Hepatocyte (in vitro differentiated cells): ENCODE measurements at regions not wholly inside any gene's neighbourhood (a gene's known extent, or its start where the extent isn't known, plus 50 kb on each side); places are given as distances from the start of the nearest gene placed in this dataset.
A peak's percentile ranks its signal among the peaks of the same experiment; 100 is the strongest.

ENCODE experiments used
- DNase-seq: peaks from one replicate; pipeline ENCODE4 v3.0.0-alpha.2; 2016; ENCODE audit warnings: low spot score
- H2AFZ ChIP-seq: fragments of 200-600 bp; sonication (generic); 2 replicates; pipeline ENCODE4 v1.6.0; 2016; ENCODE audit warnings: antibody characterized with exemption, mild to moderate bottlenecking
- H3K27ac ChIP-seq: fragments of 200-600 bp; sonication (generic); 2 replicates; pipeline ENCODE4 v1.5.1; 2016; ENCODE audit warnings: mild to moderate bottlenecking
- H3K27me3 ChIP-seq: fragments of 200-600 bp; sonication (generic); 2 replicates; pipeline ENCODE4 v1.6.1; 2016
- H3K36me3 ChIP-seq: fragments of 200-600 bp; sonication (generic); replicated peaks from 2 replicates; pipeline ENCODE4 v1.5.1; 2016; ENCODE audit warnings: low read depth; ENCODE audit not compliant: insufficient read depth
- H3K4me1 ChIP-seq: fragments of 200-600 bp; sonication (generic); 2 replicates; pipeline ENCODE4 v1.5.1; 2016; ENCODE audit warnings: mild to moderate bottlenecking, moderate library complexity; ENCODE audit not compliant: insufficient read depth
- H3K4me2 ChIP-seq: fragments of 200-600 bp; sonication (generic); 2 replicates; pipeline ENCODE4 v1.6.0; 2016
- H3K4me3 ChIP-seq: fragments of 200-600 bp; sonication (generic); 2 replicates; pipeline ENCODE4 v1.5.1; 2016; ENCODE audit warnings: mild to moderate bottlenecking
- H3K79me2 ChIP-seq: fragments of 200-600 bp; sonication (generic); 2 replicates; pipeline ENCODE4 v1.6.0; 2017; ENCODE audit warnings: mild to moderate bottlenecking
- H3K9me2 ChIP-seq: fragments of 200-600 bp; sonication (generic); replicated peaks from 2 replicates; pipeline ENCODE4 v1.6.0; 2017; ENCODE audit warnings: mild to moderate bottlenecking; ENCODE audit not compliant: insufficient read depth
- H3K9me3 ChIP-seq: fragments of 200-600 bp; sonication (generic); 2 replicates; pipeline ENCODE4 v1.5.1; 2016; ENCODE audit warnings: low read depth, mild to moderate bottlenecking
- H4K20me1 ChIP-seq: fragments of 200-600 bp; sonication (generic); 2 replicates; pipeline ENCODE4 v1.6.0; 2016; ENCODE audit warnings: mild to moderate bottlenecking; ENCODE audit not compliant: insufficient read depth, poor library complexity, severe bottlenecking
- CTCF ChIP-seq: fragments of 200-600 bp; sonication (generic); IDR thresholded peaks from 2 replicates; pipeline ENCODE4 v1.5.1; 2016; ENCODE audit warnings: antibody characterized with exemption, mild to moderate bottlenecking; ENCODE audit not compliant: poor library complexity
- EZH2 ChIP-seq: fragments of 200-600 bp; sonication (generic); IDR thresholded peaks from 2 replicates; pipeline ENCODE4 v1.6.1; 2016; ENCODE audit warnings: antibody characterized with exemption, mild to moderate bottlenecking, borderline replicate concordance
- EZH2phosphoT487 ChIP-seq: fragments of 200-600 bp; sonication (generic); IDR thresholded peaks from one replicate; pipeline ENCODE4 v1.6.1; 2018; ENCODE audit warnings: antibody characterized with exemption, mild to moderate bottlenecking, low read depth, moderate library complexity; ENCODE audit not compliant: unreplicated experiment, severe bottlenecking
- WGBS: methylation state at CpG from one replicate; pipeline ENCODE4 v1.1.6; 2016; ENCODE audit warnings: low lambda C conversion rate; ENCODE audit errors: missing lambda C conversion rate; 5-methylcytosine and 5-hydroxymethylcytosine counted together

GRCh38 chr13:109436055-109436622 lies 350.2 kb downstream of the IRS2 start:
- no peak overlapping the region for H2AFZ ChIP-seq
- H3K27me3 ChIP-seq, result no peaks in the 10 kb centered on the region
- no peak overlapping the region for H3K4me2 ChIP-seq
- H4K20me1 ChIP-seq, result no peaks in the 10 kb centered on the region
- no peak overlapping the region for H3K27ac ChIP-seq
- no peaks in the 10 kb centered on the region for H3K79me2 ChIP-seq
- DNase-seq, result no peak
- no peak overlapping the region for H3K4me3 ChIP-seq
- WGBS, result 88% methylated on average over 7 of the region's 7 CpGs
- peaks cover 4% of the 10 kb centered on the region for H3K9me3 ChIP-seq
- no peaks in the 10 kb centered on the region for H3K4me1 ChIP-seq
- H3K36me3 ChIP-seq, result no peaks in the 10 kb centered on the region
- no peaks in the 10 kb centered on the region for H3K9me2 ChIP-seq
- TF ChIP-seq EZH2 (no peak), CTCF (no peak), EZH2phosphoT487 (no peak)

DNA sequence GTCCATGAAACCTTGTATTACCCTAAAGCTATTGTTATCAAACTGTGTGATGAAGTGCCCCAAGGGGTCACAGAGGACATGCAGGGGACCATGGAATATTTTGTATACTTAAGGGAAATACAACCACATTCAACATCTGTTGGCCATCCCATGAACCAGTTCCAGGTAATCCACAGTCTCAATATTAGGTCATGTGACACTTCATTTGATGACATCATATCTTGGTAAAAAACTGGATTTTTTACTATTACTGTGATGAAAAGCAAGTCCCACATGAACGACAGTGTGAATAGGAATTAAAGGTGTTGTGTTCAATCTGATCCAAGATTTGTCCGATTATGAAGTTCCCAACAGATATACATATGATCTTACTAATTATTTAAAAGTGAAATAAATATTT lies 355.2 kb downstream of the IRS2 start:
- TF ChIP-seq EZH2phosphoT487 (no peak), EZH2 (no peak), CTCF (no peak)
- H3K4me3 ChIP-seq, result no peak overlapping the region
- no peak for DNase-seq
- no peaks in the 10 kb centered on the region for H3K36me3 ChIP-seq
- H3K9me2 ChIP-seq, result no peaks in the 10 kb centered on the region
- peaks cover 4% of the 10 kb centered on the region for H3K9me3 ChIP-seq
- H4K20me1 ChIP-seq, result no peaks in the 10 kb centered on the region
- H3K27me3 ChIP-seq, result no peaks in the 10 kb centered on the region
- H3K4me1 ChIP-seq, result no peaks in the 10 kb centered on the region
- 47% methylated on average over 2 of the region's 2 CpGs for whole genome bisulfite sequencing
- no peak overlapping the region for H3K27ac ChIP-seq
- H3K79me2 ChIP-seq, result no peaks in the 10 kb centered on the region
- H2AFZ ChIP-seq, result no peak overlapping the region
- H3K4me2 ChIP-seq, result no peak overlapping the region

DNA sequence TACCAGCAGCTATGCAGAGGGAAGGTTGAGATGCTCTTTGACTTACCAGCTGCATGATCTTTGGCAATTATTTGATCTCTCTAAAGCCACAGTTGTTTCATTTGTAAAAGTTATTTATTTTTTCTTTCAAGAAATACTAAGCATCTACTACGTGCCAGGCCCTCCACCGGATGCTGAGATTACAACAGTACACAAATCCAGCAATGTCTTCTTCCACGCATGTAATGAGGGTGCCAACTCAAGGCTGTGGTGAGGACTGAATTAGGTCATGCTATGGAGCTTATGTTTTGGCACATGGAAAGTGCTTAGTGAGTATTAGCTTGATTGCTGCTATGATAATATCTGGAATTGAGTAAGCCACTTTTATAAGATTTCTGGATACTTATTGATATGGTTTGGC lies 358.2 kb downstream of the IRS2 start:
- no peak for TF ChIP-seq EZH2phosphoT487
- TF ChIP-seq CTCF, result no peak
- no peak for TF ChIP-seq EZH2
- no peak for DNase-seq
- Histone ChIP-seq H3K4me2 (no peak overlapping the region), H2AFZ (no peak overlapping the region), H3K9me3 (peaks cover 4% of the 10 kb centered on the region), H3K4me1 (no peaks in the 10 kb centered on the region), H3K27ac (no peak overlapping the region), H3K9me2 (no peaks in the 10 kb centered on the region), H3K36me3 (no peaks in the 10 kb centered on the region), H3K4me3 (no peak overlapping the region), H3K79me2 (no peaks in the 10 kb centered on the region), H3K27me3 (no peaks in the 10 kb centered on the region), H4K20me1 (no peaks in the 10 kb centered on the region)
- 94% methylated on average over 3 of the region's 3 CpGs for whole genome bisulfite sequencing

DNA sequence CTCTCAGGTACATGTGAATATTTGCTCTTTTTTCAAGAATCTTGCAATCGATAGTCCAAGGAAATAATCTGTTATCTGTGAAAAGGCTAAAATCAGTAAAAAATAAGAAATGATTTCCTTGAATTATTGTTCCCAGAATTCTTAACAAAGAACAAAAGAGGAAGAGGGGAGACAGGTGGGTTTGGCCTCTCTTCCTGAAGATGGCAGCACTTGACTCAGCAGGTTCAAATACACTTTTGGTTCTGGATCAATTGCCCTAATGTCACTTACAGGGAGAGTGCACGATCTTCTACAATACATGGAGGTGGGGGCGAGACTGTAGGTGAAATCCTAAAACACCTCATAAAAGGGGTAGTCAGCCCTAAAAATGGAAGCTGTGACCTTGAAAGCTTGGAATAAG lies 358.7 kb downstream of the IRS2 start:
- Histone ChIP-seq H3K9me2 (no peaks in the 10 kb centered on the region), H3K9me3 (peaks cover 1% of the 10 kb centered on the region), H3K36me3 (no peaks in the 10 kb centered on the region), H4K20me1 (no peaks in the 10 kb centered on the region), H2AFZ (no peak overlapping the region), H3K4me1 (no peaks in the 10 kb centered on the region), H3K4me3 (no peak overlapping the region), H3K27ac (no peak overlapping the region), H3K27me3 (no peaks in the 10 kb centered on the region), H3K79me2 (no peaks in the 10 kb centered on the region), H3K4me2 (no peak overlapping the region)
- peak; percentile 8 for TF ChIP-seq CTCF
- no peak for TF ChIP-seq EZH2phosphoT487
- no peak for DNase-seq
- 87% methylated on average over 3 of the region's 3 CpGs for WGBS
